Trophoblast cell (in vitro differentiated cells and primary cell): ENCODE measurements at regions not wholly inside any gene's neighbourhood (a gene's known extent, or its start where the extent isn't known, plus 50 kb on each side); places are given as distances from the start of the nearest gene placed in this dataset.

ENCODE experiments used
- DNase-seq, 2 donors: peaks; one replicate each; pipeline ENCODE4 v3.0.0-alpha.2; 2016
- H2AFZ ChIP-seq: 2 replicates; pipeline ENCODE4 v1.6.1; 2013; ENCODE audit warnings: low read length, moderate library complexity, mild to moderate bottlenecking; ENCODE audit not compliant: insufficient read depth, poor library complexity
- H2AK5ac ChIP-seq: 2 replicates; pipeline ENCODE4 v1.6.1; 2013; ENCODE audit warnings: mild to moderate bottlenecking, low read length
- H2BK120ac ChIP-seq: 2 replicates; pipeline ENCODE4 v1.6.1; 2013; ENCODE audit warnings: low read length, mild to moderate bottlenecking, moderate library complexity; ENCODE audit not compliant: insufficient read depth, poor library complexity
- H2BK12ac ChIP-seq: 2 replicates; pipeline ENCODE4 v1.6.1; 2013; ENCODE audit warnings: mild to moderate bottlenecking, low read length, moderate library complexity
- H2BK5ac ChIP-seq: 2 replicates; pipeline ENCODE4 v1.6.1; 2013; ENCODE audit warnings: low read length, low read depth, moderate library complexity, mild to moderate bottlenecking; ENCODE audit not compliant: poor library complexity
- H3K14ac ChIP-seq: 2 replicates; pipeline ENCODE4 v1.6.1; 2013; ENCODE audit warnings: mild to moderate bottlenecking, low read length
- H3K18ac ChIP-seq: 2 replicates; pipeline ENCODE4 v1.6.1; 2013; ENCODE audit warnings: mild to moderate bottlenecking, low read length
- H3K23ac ChIP-seq: 2 replicates; pipeline ENCODE4 v1.6.1; 2013; ENCODE audit warnings: low read length
- H3K27ac ChIP-seq: 2 replicates; pipeline ENCODE4 v1.5.1; 2013; ENCODE audit warnings: low read depth, mild to moderate bottlenecking, inconsistent platforms, low read length, moderate library complexity
- H3K27me3 ChIP-seq: 2 replicates; pipeline ENCODE4 v1.6.1; 2013; ENCODE audit warnings: inconsistent platforms, mild to moderate bottlenecking, low read length, moderate library complexity; ENCODE audit not compliant: insufficient read depth
- H3K36me3 ChIP-seq, 2 experiments: 1 replicate in 1 of 2; 2 replicates in 1 of 2; pipeline ENCODE4 v1.6.1; 2013; ENCODE audit warnings: low read length in 2 of 2, mild to moderate bottlenecking in 2 of 2, moderate library complexity in 1 of 2; ENCODE audit not compliant: insufficient read depth in 2 of 2, control insufficient read depth in 1 of 2
- H3K4ac ChIP-seq: 2 replicates; pipeline ENCODE4 v1.6.1; 2013; ENCODE audit warnings: low read depth, mild to moderate bottlenecking, low read length, moderate library complexity
- H3K4me1 ChIP-seq, 2 experiments: 1 replicate in 1 of 2; 2 replicates in 1 of 2; pipeline ENCODE4 v1.6.1; 2013; ENCODE audit warnings: low read length in 2 of 2, mild to moderate bottlenecking in 2 of 2, moderate library complexity in 1 of 2; ENCODE audit not compliant: insufficient read depth in 2 of 2, control insufficient read depth in 1 of 2
- H3K4me2 ChIP-seq: 2 replicates; pipeline ENCODE4 v1.6.1; 2013; ENCODE audit warnings: inconsistent platforms, mild to moderate bottlenecking, low read length, moderate library complexity
- H3K4me3 ChIP-seq: 2 replicates; pipeline ENCODE4 v1.5.1; 2013; ENCODE audit warnings: mild to moderate bottlenecking, low read depth, low read length, inconsistent platforms
- H3K79me1 ChIP-seq: one replicate; pipeline ENCODE4 v1.6.1; 2013; ENCODE audit warnings: low read length
- H3K79me2 ChIP-seq: 2 replicates; pipeline ENCODE4 v1.6.1; 2013; ENCODE audit warnings: low read length, mild to moderate bottlenecking; ENCODE audit not compliant: control insufficient read depth, insufficient read depth, poor library complexity
- H3K9ac ChIP-seq: 2 replicates; pipeline ENCODE4 v1.6.1; 2013; ENCODE audit warnings: mild to moderate bottlenecking, low read length
- H3K9me3 ChIP-seq: 2 replicates; pipeline ENCODE4 v1.6.1; 2013; ENCODE audit warnings: low read depth, mild to moderate bottlenecking, control low read depth, inconsistent platforms, low read length; ENCODE audit not compliant: insufficient read depth
- H4K12ac ChIP-seq: 2 replicates; pipeline ENCODE4 v1.6.1; 2013; ENCODE audit warnings: low read depth, mild to moderate bottlenecking, low read length, moderate library complexity
- H4K8ac ChIP-seq: 2 replicates; pipeline ENCODE4 v1.6.1; 2013; ENCODE audit warnings: low read depth, mild to moderate bottlenecking, low read length, moderate library complexity
- H4K91ac ChIP-seq: one replicate; pipeline ENCODE4 v1.6.1; 2013; ENCODE audit warnings: low read depth, mild to moderate bottlenecking, low read length, moderate library complexity
- WGBS: extraction: QIAGEN DNeasy Blood & Tissue Kit; methylation state at CpG from one replicate; pipeline ENCODE4 v1.1.7; 2013; ENCODE audit warnings: missing lambda C conversion rate; ENCODE audit not compliant: insufficient read length, insufficient coverage; ENCODE audit errors: extremely low coverage; 5-methylcytosine and 5-hydroxymethylcytosine counted together

GRCh38 chr14:36397357-36397756, 76.9 kb upstream of the MBIP start:
- no peak overlapping the region for H4K12ac ChIP-seq
- H3K18ac ChIP-seq, result no peak overlapping the region
- H3K14ac ChIP-seq, result no peak overlapping the region
- no peak overlapping the region for H4K8ac ChIP-seq
- H3K4me1 ChIP-seq, result no peaks in the 10 kb centered on the region
- no peaks in the 10 kb centered on the region for H3K79me2 ChIP-seq
- no peaks in the 10 kb centered on the region for H3K79me1 ChIP-seq
- no peak overlapping the region for H2BK120ac ChIP-seq
- no peak overlapping the region for H2BK12ac ChIP-seq
- no peak overlapping the region for H3K23ac ChIP-seq
- H3K36me3 ChIP-seq, result no peaks in the 10 kb centered on the region
- H3K27ac ChIP-seq, result no peak overlapping the region
- H2AFZ ChIP-seq, result no peak overlapping the region
- H3K4me3 ChIP-seq, result no peak overlapping the region
- no peak overlapping the region for H3K4ac ChIP-seq
- no peak overlapping the region for H2BK5ac ChIP-seq
- no peak for DNase-seq
- no peaks in the 10 kb centered on the region for H3K9me3 ChIP-seq
- no peak overlapping the region for H2AK5ac ChIP-seq
- H3K27me3 ChIP-seq, result no peaks in the 10 kb centered on the region
- no peak overlapping the region for H3K9ac ChIP-seq
- H4K91ac ChIP-seq, result no peak overlapping the region
- no peak overlapping the region for H3K4me2 ChIP-seq

- Histone ChIP-seq H3K23ac (no peak overlapping the region), H3K9me3 (no peaks in the 10 kb centered on the region), H3K4me3 (no peak overlapping the region), H3K4me1 (no peaks in the 10 kb centered on the region), H3K27ac (no peak overlapping the region), H3K79me1 (no peaks in the 10 kb centered on the region), H4K12ac (no peak overlapping the region), H2BK12ac (no peak overlapping the region), H3K27me3 (no peaks in the 10 kb centered on the region), H2AK5ac (no peak overlapping the region), H4K91ac (no peak overlapping the region), H3K18ac (no peak overlapping the region), H2BK5ac (no peak overlapping the region), H3K79me2 (no peaks in the 10 kb centered on the region), H3K36me3 (no peaks in the 10 kb centered on the region), H2BK120ac (no peak overlapping the region), H2AFZ (no peak overlapping the region), H3K9ac (no peak overlapping the region), H3K4ac (no peak overlapping the region), H3K14ac (no peak overlapping the region), H4K8ac (no peak overlapping the region), H3K4me2 (no peak overlapping the region)
- no peak for DNase-seq
These were observed 76.4 kb upstream of the MBIP start for GRCh38 chr14:36396798-36397197.

GRCh38 chr14:36394593-36394992, 74.2 kb upstream of the MBIP start:
- Histone ChIP-seq H3K4me3 (no peak overlapping the region), H3K4me1 (peaks cover 0 to 2% of the 10 kb centered on the region in 2 experiments), H3K79me1 (no peaks in the 10 kb centered on the region), H3K9ac (no peak overlapping the region), H2BK12ac (no peak overlapping the region), H4K12ac (no peak overlapping the region), H3K4me2 (no peak overlapping the region), H4K91ac (no peak overlapping the region), H2AK5ac (no peak overlapping the region), H2AFZ (no peak overlapping the region), H2BK120ac (no peak overlapping the region), H3K4ac (no peak overlapping the region), H3K79me2 (no peaks in the 10 kb centered on the region), H2BK5ac (no peak overlapping the region), H4K8ac (no peak overlapping the region), H3K18ac (no peak overlapping the region), H3K27ac (no peak overlapping the region), H3K36me3 (no peaks in the 10 kb centered on the region), H3K27me3 (no peaks in the 10 kb centered on the region), H3K23ac (no peak overlapping the region), H3K9me3 (peaks cover 2% of the 10 kb centered on the region), H3K14ac (no peak overlapping the region)
- whole genome bisulfite sequencing, result no CpG with 5 or more reads among the region's 1 CpG
- no peak for DNase-seq

GRCh38 chr14:36390718-36391117, 70.3 kb upstream of the MBIP start:
- H3K4ac ChIP-seq, result no peak overlapping the region
- no peak overlapping the region for H3K4me2 ChIP-seq
- no peak overlapping the region for H2BK120ac ChIP-seq
- no peaks in the 10 kb centered on the region for H3K79me2 ChIP-seq
- no peak overlapping the region for H4K91ac ChIP-seq
- no peak overlapping the region for H2BK12ac ChIP-seq
- no peak overlapping the region for H4K12ac ChIP-seq
- H3K79me1 ChIP-seq, result no peaks in the 10 kb centered on the region
- no peaks in the 10 kb centered on the region for H3K27me3 ChIP-seq
- no peak overlapping the region for H4K8ac ChIP-seq
- H3K18ac ChIP-seq, result no peak overlapping the region
- no peak overlapping the region for H3K27ac ChIP-seq
- H3K36me3 ChIP-seq, result no peaks in the 10 kb centered on the region
- H2AK5ac ChIP-seq, result no peak overlapping the region
- no peak overlapping the region for H2AFZ ChIP-seq
- H3K9ac ChIP-seq, result no peak overlapping the region
- no peak for DNase-seq
- peaks cover 2% of the 10 kb centered on the region for H3K9me3 ChIP-seq
- no peak overlapping the region for H3K4me3 ChIP-seq
- H3K14ac ChIP-seq, result no peak overlapping the region
- no peak overlapping the region for H3K23ac ChIP-seq
- no peak overlapping the region for H2BK5ac ChIP-seq
- no CpG with 5 or more reads among the region's 4 CpGs for WGBS
- H3K4me1 ChIP-seq, result peaks cover 0 to 2% of the 10 kb centered on the region in 2 experiments
